HPDE6-E6E7 (cell line): ENCODE measurements at regions not wholly inside any gene's neighbourhood (a gene's known extent, or its start where the extent isn't known, plus 50 kb on each side); places are given as distances from the start of the nearest gene placed in this dataset.

ENCODE experiments used
- DNase-seq: peaks from one replicate; pipeline ENCODE4 v3.0.0; 2011; ENCODE audit warnings: missing footprints; ENCODE audit errors: extremely low spot score

DNA sequence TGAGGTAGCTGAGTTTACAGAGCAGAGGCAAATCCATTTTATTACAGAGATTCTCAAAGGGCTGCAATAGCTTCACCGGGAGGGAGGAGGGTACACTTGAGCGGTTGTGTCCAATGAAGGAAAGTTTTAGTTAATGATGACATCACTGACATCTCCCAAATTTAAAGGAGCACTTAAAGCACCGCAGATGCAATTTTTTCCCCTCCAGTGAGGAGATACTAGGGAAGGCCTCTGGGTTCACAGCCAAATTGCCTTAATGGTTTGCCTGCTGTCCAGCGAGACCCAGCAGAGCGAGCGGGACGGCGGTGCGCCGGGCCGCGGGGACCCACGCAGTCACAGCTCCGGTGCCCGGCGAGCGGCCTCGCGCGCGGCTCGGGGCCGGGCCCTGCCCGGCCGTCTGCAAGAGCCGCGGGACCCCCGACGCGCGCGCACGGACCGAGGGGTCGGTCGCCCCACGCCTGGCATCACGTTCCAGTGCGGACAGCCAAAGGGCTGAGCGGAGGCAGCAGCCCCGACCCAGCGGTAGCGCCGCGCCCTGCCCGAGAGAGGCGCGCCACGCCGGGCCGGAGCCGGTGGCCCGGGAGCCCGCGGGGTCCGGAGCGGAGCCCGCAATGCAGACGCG is 160.5 kb upstream of the CHRNA7 start:
- no peak for DNase-seq

DNA sequence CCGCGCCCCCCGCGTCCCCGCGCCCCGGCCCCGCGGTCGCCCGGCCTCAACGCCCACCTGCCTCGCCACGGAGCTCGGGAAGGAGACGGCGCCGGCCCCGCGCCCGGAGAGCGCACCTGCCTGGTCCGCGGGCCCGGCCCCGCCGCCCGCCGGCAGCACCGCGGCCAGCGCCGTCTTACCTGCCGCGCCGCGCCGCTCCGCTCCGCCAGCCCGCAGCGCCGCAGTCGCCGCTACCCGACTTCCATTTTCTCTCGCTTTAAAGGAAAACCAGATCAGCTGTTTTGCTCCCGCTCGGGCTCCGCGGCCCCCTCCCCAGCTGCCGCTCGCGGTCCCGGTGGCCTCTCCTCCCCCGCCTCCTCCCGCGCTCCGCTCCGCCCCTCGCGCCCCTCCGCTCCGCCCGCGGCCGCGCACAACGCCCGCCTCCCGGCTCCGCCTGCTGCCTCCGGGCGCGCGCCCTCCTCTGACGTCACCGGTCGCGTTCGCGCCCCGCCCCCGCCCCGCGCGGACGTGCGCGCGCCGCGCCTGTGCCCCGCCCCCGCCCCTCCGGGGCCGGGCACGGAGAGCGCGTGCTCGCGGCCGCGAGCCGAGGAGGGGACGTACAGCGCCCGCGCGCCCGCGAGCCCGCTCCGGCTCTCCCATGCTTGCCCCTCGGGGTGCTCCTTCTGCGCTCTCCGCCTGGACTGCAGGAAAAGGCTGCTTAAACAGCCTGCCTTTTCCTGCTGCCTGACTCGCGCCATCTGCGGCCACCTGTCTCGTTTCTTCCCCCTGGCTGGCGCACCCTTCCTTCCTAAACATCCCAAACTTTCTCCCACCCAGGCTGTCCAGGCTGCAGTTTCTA is 159.8 kb upstream of the CHRNA7 start, which contains the start of gene OTUD7A:
TSS of gene OTUD7A (minus strand) at position 346 of the 838 bp plus-strand sequence.
- DNase-seq = peak; percentile 39

DNA sequence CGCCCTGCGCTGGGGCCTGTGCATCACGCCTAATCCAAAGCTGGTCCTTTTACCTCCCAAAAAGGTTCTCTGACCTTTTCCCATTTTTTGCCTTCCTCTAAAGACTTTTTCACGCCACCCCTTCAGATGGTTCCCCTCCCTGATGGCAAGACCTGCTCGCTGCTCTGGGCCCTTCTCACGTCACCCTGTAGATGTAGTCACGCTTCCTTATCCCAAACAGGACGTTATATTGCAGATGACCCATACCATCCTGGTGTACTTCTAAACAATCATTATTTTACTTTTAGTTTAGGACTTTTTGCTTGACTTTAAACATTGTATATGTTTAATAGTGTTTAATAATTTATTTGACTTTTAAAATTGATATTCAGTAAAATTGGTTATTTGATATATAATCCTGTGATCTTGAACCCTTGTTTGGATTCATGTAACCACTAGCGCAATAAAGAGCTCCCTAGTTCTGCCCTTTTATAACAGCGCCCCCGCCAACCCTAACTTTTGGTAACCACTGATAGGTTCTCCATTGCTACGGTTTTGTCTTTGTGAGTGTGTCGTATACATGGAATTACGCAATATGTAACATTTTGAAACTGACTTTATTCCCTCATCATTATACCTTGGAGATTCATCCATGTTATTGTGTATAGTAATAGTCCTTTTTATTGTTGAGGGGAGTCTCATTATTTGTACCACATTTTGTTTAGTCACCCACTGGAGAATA is 159.0 kb upstream of the CHRNA7 start:
- no peak for DNase-seq

DNA sequence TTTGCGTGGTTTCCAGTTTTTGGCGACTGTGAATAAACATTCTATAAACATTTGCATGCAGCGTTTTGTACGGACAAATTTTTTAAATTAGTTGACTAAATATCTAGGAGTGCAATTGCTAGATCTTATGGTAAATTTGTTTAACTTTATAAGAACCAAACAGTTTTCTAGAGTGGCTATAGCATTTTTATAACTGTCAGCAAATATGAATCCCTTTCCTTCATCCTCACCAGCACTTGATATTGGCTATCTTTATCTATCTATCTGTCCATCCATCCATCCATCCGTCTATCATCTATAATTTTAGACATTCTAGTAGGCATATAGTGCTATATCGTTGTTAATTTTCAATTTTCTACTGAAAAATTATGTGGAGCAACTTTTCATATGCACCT is 158.4 kb upstream of the CHRNA7 start:
- no peak for DNase-seq

GRCh38 chr15:31887246-31887645 is 143.1 kb upstream of the CHRNA7 start:
- DNase-seq = no peak

DNA sequence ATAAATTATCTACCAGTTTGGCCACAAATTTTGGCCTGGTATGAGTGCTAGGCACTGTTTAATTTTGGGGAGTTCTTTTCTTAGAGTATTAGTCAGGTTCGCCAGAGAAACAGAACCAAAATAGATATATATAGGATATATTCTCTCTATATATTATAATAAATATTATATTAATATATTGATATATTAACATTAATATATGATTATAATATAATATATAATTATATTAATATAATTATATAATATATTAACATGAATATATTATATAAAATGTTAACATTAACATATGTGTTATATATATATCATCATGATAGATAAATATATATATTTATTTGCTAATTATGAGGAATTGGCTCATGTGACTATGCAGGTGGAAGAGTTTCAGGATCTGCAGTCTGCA is 137.8 kb upstream of the CHRNA7 start:
- no peak for DNase-seq

- no peak for DNase-seq
Observed at GRCh38 chr15:31893780-31894179, 136.5 kb upstream of the CHRNA7 start.

GRCh38 chr15:31897746-31898145 is 132.6 kb upstream of the CHRNA7 start:
- no peak for DNase-seq

- DNase-seq = no peak
Observed at GRCh38 chr15:31901501-31901900, 128.8 kb upstream of the CHRNA7 start.

- DNase-seq = no peak
Observed at GRCh38 chr15:31905054-31905453, 125.3 kb upstream of the CHRNA7 start.

DNA sequence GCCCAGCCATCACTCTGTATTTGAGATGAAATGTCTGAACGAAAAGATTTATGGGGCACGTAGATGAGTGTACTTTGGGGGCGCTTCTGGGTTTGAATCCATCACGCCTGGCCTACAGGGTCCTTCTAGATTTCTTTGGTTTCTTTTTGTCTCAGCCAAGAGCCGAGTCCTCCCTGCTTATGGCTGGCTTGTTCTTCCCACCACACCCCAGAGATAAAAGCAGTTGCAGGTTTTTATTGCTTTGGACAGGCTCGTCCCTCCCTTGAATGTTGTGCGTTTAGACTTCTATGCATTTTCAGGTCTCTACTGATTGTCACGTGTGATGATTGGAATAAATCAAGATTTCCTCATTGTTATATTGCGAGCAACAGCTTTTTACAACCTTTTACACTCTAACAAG is 104.8 kb upstream of the CHRNA7 start:
- no peak for DNase-seq

DNA sequence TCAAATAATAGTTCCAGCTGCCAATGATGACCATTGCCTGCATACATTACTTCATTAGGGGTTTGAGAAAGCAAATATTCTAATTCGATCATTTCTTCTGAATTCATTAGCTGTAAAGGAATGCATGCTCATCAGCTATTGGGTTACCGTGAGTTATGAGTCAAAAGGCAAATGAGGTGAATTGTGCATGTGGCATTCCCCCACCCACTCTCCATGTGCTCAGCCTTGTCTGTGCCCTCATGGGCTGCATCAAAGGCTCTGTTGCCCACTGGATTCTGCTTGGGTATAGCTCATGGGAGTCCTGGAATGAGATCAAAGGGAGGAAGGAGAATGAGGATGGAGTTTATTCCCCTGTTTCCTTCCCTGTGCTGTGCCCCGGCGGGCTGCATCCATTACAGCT is 99.3 kb upstream of the CHRNA7 start:
- no peak for DNase-seq

- DNase-seq = no peak
Observed at GRCh38 chr15:31932576-31932975, 97.7 kb upstream of the CHRNA7 start.

GRCh38 chr15:31934821-31935220 is 95.5 kb upstream of the CHRNA7 start:
- no peak for DNase-seq

DNA sequence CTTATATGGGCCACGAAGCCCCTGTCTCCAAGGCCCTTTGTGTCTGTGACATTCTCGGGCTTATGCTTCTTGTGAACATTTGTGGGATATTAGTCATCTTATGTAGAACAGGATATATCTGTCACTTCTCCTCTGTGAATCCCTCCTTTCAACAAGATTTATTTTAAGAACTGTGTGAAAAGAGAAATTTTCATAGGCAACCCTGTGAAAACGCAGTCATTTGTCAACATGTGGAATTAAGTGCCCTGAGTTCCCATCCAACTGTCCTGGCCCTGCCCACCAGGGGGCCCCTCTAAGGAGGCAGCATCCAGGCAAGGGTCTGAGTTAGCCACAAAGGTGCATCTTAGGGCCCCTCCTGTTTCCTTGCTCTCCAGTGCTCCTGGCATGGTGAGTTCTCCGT is 76.8 kb upstream of the CHRNA7 start:
- no peak for DNase-seq

- no peak for DNase-seq
Observed at GRCh38 chr15:31954374-31955172, 75.7 kb upstream of the CHRNA7 start.

DNA sequence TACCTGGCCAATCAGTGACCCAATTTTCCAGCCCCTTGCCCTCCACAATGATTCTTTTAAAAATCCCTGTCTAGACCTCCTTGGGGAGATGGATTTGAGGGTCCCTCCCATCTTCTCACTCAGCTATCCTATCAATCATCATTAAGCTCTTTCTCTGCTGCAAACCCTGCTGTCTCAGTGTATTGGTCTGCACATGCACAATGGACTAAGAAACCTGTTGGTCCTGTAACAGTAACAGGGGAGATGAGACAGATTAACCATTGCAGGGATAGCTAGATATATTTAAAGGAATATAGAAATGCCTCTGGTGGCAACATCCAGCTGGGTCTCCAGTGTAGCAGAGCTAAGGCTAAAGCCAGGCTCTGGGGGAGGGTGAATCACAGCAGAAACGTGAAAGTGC is 74.6 kb upstream of the CHRNA7 start:
- DNase-seq = no peak

GRCh38 chr15:31957581-31957980 is 72.7 kb upstream of the CHRNA7 start:
- DNase-seq = no peak

DNA sequence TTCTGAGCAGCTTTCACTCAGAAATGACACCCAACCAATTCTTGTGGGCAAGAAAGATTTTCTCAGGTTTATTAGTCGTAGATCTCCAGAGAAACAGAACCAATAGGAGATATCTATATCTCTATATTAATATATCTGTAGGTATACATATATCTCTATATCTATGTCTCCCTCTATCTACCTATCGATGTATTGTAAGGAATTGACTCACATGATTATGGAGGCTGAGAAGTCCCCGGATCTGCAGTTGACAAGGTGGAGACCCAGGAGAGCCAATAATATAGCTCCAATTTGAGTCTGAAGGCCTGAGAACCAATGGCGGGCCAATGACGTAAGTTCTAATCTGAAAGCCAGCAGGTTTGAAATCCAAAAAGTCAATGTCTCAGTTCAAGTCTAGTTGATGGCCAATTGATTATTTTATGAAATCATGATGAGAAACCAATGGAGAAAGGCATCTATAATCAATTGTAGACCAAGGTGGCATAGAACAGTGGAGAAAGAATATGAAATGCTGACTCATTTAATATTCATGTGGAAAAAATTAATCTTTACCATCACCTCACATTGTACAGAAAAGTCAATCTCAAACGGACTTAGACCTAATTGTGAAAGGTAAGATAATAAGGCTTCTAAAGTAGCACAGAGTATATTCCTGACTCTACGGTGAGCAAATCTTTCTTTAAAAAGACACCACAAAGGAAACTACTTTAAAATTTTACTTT is 65.6 kb upstream of the CHRNA7 start:
- no peak for DNase-seq

DNA sequence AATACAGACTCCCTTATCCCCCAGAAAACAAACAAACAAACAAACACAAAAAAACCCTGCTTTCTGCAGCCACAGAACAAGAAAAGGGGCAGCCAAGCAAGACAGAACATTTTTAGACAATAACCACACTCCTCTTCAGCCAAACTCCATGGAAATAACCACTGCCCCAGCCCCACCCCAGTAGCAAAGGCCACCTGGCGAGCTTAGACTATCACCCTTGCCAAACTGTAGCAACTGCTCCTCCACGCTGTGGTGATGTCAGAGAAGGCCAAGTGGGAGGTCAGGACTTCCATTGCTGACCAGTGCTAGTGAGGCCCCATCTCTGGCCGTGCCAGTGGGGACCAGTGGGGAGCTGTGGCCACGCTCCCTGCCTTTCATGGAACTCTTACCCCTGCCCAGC is 60.3 kb upstream of the CHRNA7 start:
- no peak for DNase-seq

DNA sequence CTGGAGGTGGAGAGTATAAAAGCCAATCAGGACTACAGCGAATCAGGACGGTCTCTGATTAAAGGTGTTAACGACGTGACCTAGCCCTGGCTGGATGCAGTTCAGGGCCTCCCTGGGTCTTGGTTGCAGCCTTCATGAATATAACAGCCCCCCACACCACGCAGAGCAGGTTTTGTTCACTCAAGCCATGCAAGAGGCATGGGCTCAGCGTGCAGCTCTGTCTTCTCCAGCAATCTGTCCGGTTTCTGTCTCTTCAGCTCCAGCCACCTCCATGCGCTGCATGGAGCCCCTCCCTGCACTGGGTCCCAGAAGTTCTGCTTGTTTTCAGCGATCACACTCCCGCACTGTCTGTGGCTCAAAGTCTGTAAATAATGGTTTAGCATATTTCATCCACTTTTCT is 57.1 kb upstream of the CHRNA7 start:
- no peak for DNase-seq
